ENCODE measurements at regions not wholly inside any gene's neighbourhood (a gene's known extent, or its start where the extent isn't known, plus 50 kb on each side); places are given as distances from the start of the nearest gene placed in this dataset.

- DNase-seq (ENCODE audit: low read depth in 2 of 2): no peak
Observed at GRCh38 chr3:30114918-30115317, 491.5 kb upstream of the TGFBR2 start.

- no peak for DNase-seq (ENCODE audit: low read depth in 2 of 2)
Observed at GRCh38 chr3:30122359-30122758, 484.0 kb upstream of the TGFBR2 start.

- no peak for DNase-seq (ENCODE audit: low read depth in 2 of 2)
Observed at GRCh38 chr3:30123224-30123623, 483.2 kb upstream of the TGFBR2 start.

- DNase-seq (ENCODE audit: low read depth in 2 of 2): no peak
Observed at GRCh38 chr3:30123755-30124154, 482.6 kb upstream of the TGFBR2 start.

- DNase-seq (ENCODE audit: low read depth in 2 of 2): no peak
Observed at GRCh38 chr3:30124435-30125370, 481.7 kb upstream of the TGFBR2 start.

- no peak for DNase-seq (ENCODE audit: low read depth in 2 of 2)
Observed at GRCh38 chr3:30129765-30130164, 476.6 kb upstream of the TGFBR2 start.

GRCh38 chr3:30130391-30130790 is 476.0 kb upstream of the TGFBR2 start:
- no peak for DNase-seq (ENCODE audit: low read depth in 2 of 2)

- no peak for DNase-seq (ENCODE audit: low read depth in 2 of 2)
Observed at GRCh38 chr3:30131191-30131590, 475.2 kb upstream of the TGFBR2 start.

GRCh38 chr3:30135190-30135589 is 471.2 kb upstream of the TGFBR2 start:
- DNase-seq (ENCODE audit: low read depth in 2 of 2): no peak

- DNase-seq (ENCODE audit: low read depth in 2 of 2): no peak
Observed at GRCh38 chr3:30139283-30139682, 467.1 kb upstream of the TGFBR2 start.

GRCh38 chr3:30140356-30141075 is 465.9 kb upstream of the TGFBR2 start:
- no peak for DNase-seq (ENCODE audit: low read depth in 2 of 2)

GRCh38 chr3:30141178-30141581 is 465.2 kb upstream of the TGFBR2 start:
- DNase-seq (ENCODE audit: low read depth in 2 of 2): no peak

- DNase-seq (ENCODE audit: low read depth in 2 of 2): no peak
Observed at GRCh38 chr3:30141927-30142326, 464.5 kb upstream of the TGFBR2 start.

- no peak for DNase-seq (ENCODE audit: low read depth in 2 of 2)
Observed at GRCh38 chr3:30142946-30143345, 463.5 kb upstream of the TGFBR2 start.

- DNase-seq (ENCODE audit: low read depth in 2 of 2): no peak
Observed at GRCh38 chr3:30145281-30145680, 461.1 kb upstream of the TGFBR2 start.

GRCh38 chr3:30146978-30147377 is 459.4 kb upstream of the TGFBR2 start:
- DNase-seq (ENCODE audit: low read depth in 2 of 2): no peak

- DNase-seq (ENCODE audit: low read depth in 2 of 2): no peak
Observed at GRCh38 chr3:30154853-30155252, 451.5 kb upstream of the TGFBR2 start.

GRCh38 chr3:30155755-30156154 is 450.6 kb upstream of the TGFBR2 start:
- no peak for DNase-seq (ENCODE audit: low read depth in 2 of 2)

- no peak for DNase-seq (ENCODE audit: low read depth in 2 of 2)
Observed at GRCh38 chr3:30156586-30157498, 449.6 kb upstream of the TGFBR2 start.

- no peak for DNase-seq (ENCODE audit: low read depth in 2 of 2)
Observed at GRCh38 chr3:30161375-30161774, 445.0 kb upstream of the TGFBR2 start.

- DNase-seq (ENCODE audit: low read depth in 2 of 2): no peak
Observed at GRCh38 chr3:30162579-30162978, 443.8 kb upstream of the TGFBR2 start.

GRCh38 chr3:30166535-30166934 is 439.9 kb upstream of the TGFBR2 start:
- DNase-seq (ENCODE audit: low read depth in 2 of 2): no peak

Measured in activated CD8-positive, alpha-beta memory T cell treated with anti-CD3 and anti-CD28 coated beads for 4 hours (primary cell).